ENCODE measurements at regions not wholly inside any gene's neighbourhood (a gene's known extent, or its start where the extent isn't known, plus 50 kb on each side); places are given as distances from the start of the nearest gene placed in this dataset.

- Histone ChIP-seq H3K9me3 (no peaks in the 10 kb centered on the region), H3K27ac (no peak overlapping the region), H3K36me3 (ENCODE audit: low read depth, missing control alignments) (no peaks in the 10 kb centered on the region), H3K27me3 (no peaks in the 10 kb centered on the region), H3K4me3 (no peak overlapping the region), H3K4me1 (no peaks in the 10 kb centered on the region)
- no peak for TF ChIP-seq CTCF (IDR thresholded peaks at IDR 0.05)
- TF ChIP-seq POLR2A (IDR thresholded peaks at IDR 0.05): no peak
- no peak for DNase-seq
- intact Hi-C loops (cut with DNase I; ENCODE audit: low total_unique reads): no loop called here
- WGBS, 2 donors: 92 to 96% methylated on average over 7 of the region's 7 CpGs
These were observed 351.4 kb downstream of the LPIN1 start for GRCh38 chr2:12097859-12098258.

- intact Hi-C loops (cut with DNase I; ENCODE audit: low total_unique reads): no loop called here
- Histone ChIP-seq H3K27ac (no peak overlapping the region), H3K27me3 (no peaks in the 10 kb centered on the region), H3K36me3 (ENCODE audit: low read depth, missing control alignments) (no peaks in the 10 kb centered on the region), H3K9me3 (no peaks in the 10 kb centered on the region), H3K4me1 (peaks cover 4% of the 10 kb centered on the region), H3K4me3 (no peak overlapping the region)
- WGBS, 2 donors: 74 to 75% methylated on average over 3 of the region's 3 CpGs
- DNase-seq: no peak
- TF ChIP-seq CTCF (IDR thresholded peaks at IDR 0.05) (no peak), POLR2A (IDR thresholded peaks at IDR 0.05) (no peak)
These were observed 352.9 kb downstream of the LPIN1 start for GRCh38 chr2:12099374-12099773.

GRCh38 chr2:12102679-12103078, 356.2 kb downstream of the LPIN1 start:
- Histone ChIP-seq H3K4me3 (no peak overlapping the region), H3K27me3 (no peaks in the 10 kb centered on the region), H3K4me1 (peaks cover 8% of the 10 kb centered on the region), H3K27ac (no peak overlapping the region), H3K36me3 (ENCODE audit: low read depth, missing control alignments) (no peaks in the 10 kb centered on the region), H3K9me3 (no peaks in the 10 kb centered on the region)
- DNase-seq: no peak
- intact Hi-C loops (cut with DNase I; ENCODE audit: low total_unique reads): no loop called here
- TF ChIP-seq POLR2A (IDR thresholded peaks at IDR 0.05) (no peak), CTCF (IDR thresholded peaks at IDR 0.05) (no peak)
- WGBS, 2 donors: 93 to 94% methylated on average over 2 of the region's 2 CpGs

GRCh38 chr2:12105180-12105579, 358.7 kb downstream of the LPIN1 start:
- DNase-seq: no peak
- Histone ChIP-seq H3K4me3 (no peak overlapping the region), H3K36me3 (ENCODE audit: low read depth, missing control alignments) (no peaks in the 10 kb centered on the region), H3K9me3 (no peaks in the 10 kb centered on the region), H3K27me3 (no peaks in the 10 kb centered on the region), H3K27ac (no peak overlapping the region), H3K4me1 (peaks cover 15% of the 10 kb centered on the region)
- TF ChIP-seq CTCF (IDR thresholded peaks at IDR 0.05): no peak
- TF ChIP-seq POLR2A (IDR thresholded peaks at IDR 0.05): no peak
- 84 to 95% methylated on average over 9 to 10 of the region's 10 CpGs for WGBS, 2 donors
- intact Hi-C loops (cut with DNase I; ENCODE audit: low total_unique reads): no loop called here

GRCh38 chr2:12106440-12107080, 360.1 kb downstream of the LPIN1 start:
- no peak overlapping the region for H3K4me3 ChIP-seq
- no peaks in the 10 kb centered on the region for H3K9me3 ChIP-seq
- H3K27me3 ChIP-seq: no peaks in the 10 kb centered on the region
- intact Hi-C loops (cut with DNase I; ENCODE audit: low total_unique reads): no loop called here
- H3K27ac ChIP-seq: no peak overlapping the region
- WGBS, 2 donors: 52 to 58% methylated on average over 11 of the region's 11 CpGs
- DNase-seq: no peak
- no peaks in the 10 kb centered on the region for H3K36me3 ChIP-seq (ENCODE audit: low read depth, missing control alignments)
- peaks cover 15% of the 10 kb centered on the region for H3K4me1 ChIP-seq
- TF ChIP-seq POLR2A (IDR thresholded peaks at IDR 0.05): no peak
- TF ChIP-seq CTCF (IDR thresholded peaks at IDR 0.05): no peak
